HCT116 (cell line): ENCODE measurements at regions not wholly inside any gene's neighbourhood (a gene's known extent, or its start where the extent isn't known, plus 50 kb on each side); places are given as distances from the start of the nearest gene placed in this dataset.

Experiments used
- ATAC-seq: fragments of 200-7000 bp; cut with Tn5 transposase; 2 replicates; pipeline ENCODE4 v1.9.1; 2020; ENCODE audit warnings: mild to moderate bottlenecking, moderate library complexity
- BruUV-seq: library from RNA; stranded (reverse); fragments of 400-500 nt; replicated peaks from 2 replicates; lab custom pipeline; 2021; lab: Mats Ljungman, UMichigan
- CTCF ChIA-PET: fragments of 300-600 bp; sonication (Branson Sonifier 250); formaldehyde crosslinking; loops from one replicate; lab custom pipeline; 2021; ENCODE audit warnings: antibody characterized with exemption; lab: Charles Lee
- POLR2A ChIA-PET: fragments of 300-600, 350-600 bp; sonication (Branson Sonifier 250); formaldehyde crosslinking; loops from one replicate; lab custom pipeline; 2021; ENCODE audit warnings: antibody characterized with exemption; lab: Charles Lee
- RAD21 ChIA-PET, 2 experiments: fragments of 300-600 bp; sonication (Branson Sonifier 250); formaldehyde crosslinking; loops; one replicate each; lab custom pipeline; 2023; ENCODE audit warnings: low total read pairs in 2 of 2; ENCODE audit not compliant: uncharacterized antibody in 2 of 2, unreplicated experiment in 2 of 2, low non-redundant PET in 1 of 2; lab: Charles Lee
- DNase-seq: peaks from one replicate; pipeline ENCODE4 v3.0.0-alpha.2; 2010; ENCODE audit warnings: low read depth, low spot score
- H2AFZ ChIP-seq: fragments of 200-600 bp; shearing (Covaris generic), sonication (generic); 2 replicates; pipeline ENCODE4 v1.6.1; 2017; ENCODE audit warnings: low read depth, mixed run types, mixed read lengths, antibody characterized with exemption, low read length; ENCODE audit not compliant: poor library complexity, severe bottlenecking
- H3K27ac ChIP-seq: 2 replicates; pipeline ENCODE4 v1.5.1; 2012; ENCODE audit warnings: low read depth, low read length
- H3K27me3 ChIP-seq: fragments of 200-600 bp; sonication (generic); 2 replicates; pipeline ENCODE4 v1.6.1; 2016; ENCODE audit warnings: mixed run types, low read length, mixed read lengths; ENCODE audit not compliant: insufficient read depth
- H3K36me3 ChIP-seq, 2 experiments: fragments of 200-500 bp in 1 of 2; fragments of 200-600 bp in 1 of 2; sonication (Bioruptor generic) in 1 of 2; sonication (generic) in 1 of 2; 2 replicates each; pipeline versions ENCODE4 v1.5.1 to v1.6.1; 2014 to 2016; ENCODE audit warnings: low read length in 2 of 2, inconsistent platforms in 1 of 2, mixed read lengths in 1 of 2, mixed run types in 1 of 2; ENCODE audit not compliant: insufficient read depth in 2 of 2, control insufficient read depth in 1 of 2
- H3K4me1 ChIP-seq, 2 experiments: fragments of 200-600 bp in 1 of 2; sonication (generic) in 1 of 2; 2 replicates each; pipeline versions ENCODE4 v1.5.1 to v1.6.1; 2012 to 2017; ENCODE audit warnings: low read length in 2 of 2, inconsistent platforms in 1 of 2, mild to moderate bottlenecking in 1 of 2, mixed read lengths in 1 of 2, mixed run types in 1 of 2, moderate library complexity in 1 of 2; ENCODE audit not compliant: insufficient read depth in 2 of 2, control insufficient read depth in 1 of 2
- H3K4me2 ChIP-seq: fragments of 200-600 bp; sonication (generic); 2 replicates; pipeline ENCODE4 v1.6.1; 2017; ENCODE audit warnings: mixed run types, low read length, mixed read lengths
- H3K4me3 ChIP-seq, 2 experiments: fragments of 200-600 bp in 1 of 2; sonication (generic) in 1 of 2; replicated peaks in 1 of 2; 2 replicates each; pipeline ENCODE4 v1.5.1; 2011 to 2016; ENCODE audit warnings: low read length in 2 of 2, control low read depth in 1 of 2, low read depth in 1 of 2, mild to moderate bottlenecking in 1 of 2, mixed read lengths in 1 of 2, mixed run types in 1 of 2
- H3K79me2 ChIP-seq: fragments of 200-600 bp; sonication (generic); 2 replicates; pipeline ENCODE4 v1.6.1; 2017; ENCODE audit warnings: mild to moderate bottlenecking, mixed run types, low read length, moderate library complexity, mixed read lengths; ENCODE audit not compliant: insufficient read depth
- H3K9ac ChIP-seq: fragments of 200-600 bp; sonication (generic); 2 replicates; pipeline ENCODE4 v1.6.1; 2016; ENCODE audit warnings: low read length, mixed read lengths
- H3K9me2 ChIP-seq: fragments of 200-600 bp; sonication (generic), shearing (Covaris generic); 2 replicates; pipeline ENCODE4 v1.6.1; 2017; ENCODE audit warnings: mixed run types, mild to moderate bottlenecking, moderate library complexity; ENCODE audit not compliant: insufficient read depth
- H3K9me3 ChIP-seq, 2 experiments: fragments of 200-500 bp in 1 of 2; fragments of 200-600 bp in 1 of 2; sonication (Bioruptor generic) in 1 of 2; sonication (generic) in 1 of 2; 2 replicates each; pipeline ENCODE4 v1.6.1; 2014 to 2017; ENCODE audit warnings: low read length in 2 of 2, mixed read lengths in 2 of 2, inconsistent platforms in 1 of 2, low read depth in 1 of 2, mild to moderate bottlenecking in 1 of 2, mixed run types in 1 of 2, moderate library complexity in 1 of 2; ENCODE audit not compliant: control insufficient read depth in 1 of 2, insufficient read depth in 1 of 2
- H4K20me1 ChIP-seq: fragments of 200-600 bp; sonication (generic), shearing (Covaris generic); 2 replicates; pipeline ENCODE4 v1.6.1; 2017; ENCODE audit warnings: mixed run types, mild to moderate bottlenecking, moderate library complexity; ENCODE audit not compliant: insufficient read depth
- CBX3 ChIP-seq: IDR thresholded peaks from 2 replicates; pipeline ENCODE4 v1.6.1; 2012; ENCODE audit warnings: low read depth
- CEBPB ChIP-seq: IDR thresholded peaks from 2 replicates; pipeline ENCODE4 v1.6.1; 2012; ENCODE audit warnings: low read depth
- CTCF ChIP-seq, 3 experiments: fragments of 200-600 bp in 1 of 3; sonication (generic) in 1 of 3; IDR thresholded peaks in 2 of 3; conservative IDR thresholded peaks in 1 of 3; 2 replicates each; pipeline ENCODE4 v1.5.1; 2012 to 2017; ENCODE audit warnings: low read depth in 2 of 3, low read length in 2 of 3, antibody characterized with exemption in 1 of 3, borderline replicate concordance in 1 of 3, control low read depth in 1 of 3, mild to moderate bottlenecking in 1 of 3, mixed read lengths in 1 of 3, mixed run types in 1 of 3, moderate library complexity in 1 of 3; ENCODE audit not compliant: insufficient read depth in 1 of 3
- ELF1 ChIP-seq: IDR thresholded peaks from 2 replicates; pipeline ENCODE4 v1.6.1; 2012; ENCODE audit warnings: low read depth, borderline replicate concordance
- EZH2 ChIP-seq: fragments of 200-600 bp; sonication (generic); IDR thresholded peaks from 2 replicates; pipeline ENCODE4 v1.6.1; 2017; ENCODE audit warnings: antibody characterized with exemption, mixed run types
- JUND ChIP-seq: IDR thresholded peaks from 2 replicates; pipeline ENCODE4 v1.6.1; 2012
- POLR2AphosphoS5 ChIP-seq: IDR thresholded peaks from 2 replicates; pipeline ENCODE4 v1.6.1; 2011; ENCODE audit warnings: mild to moderate bottlenecking, low read depth, low read length, moderate library complexity
- RAD21 ChIP-seq: IDR thresholded peaks from 2 replicates; pipeline ENCODE4 v1.6.1; 2012; ENCODE audit warnings: low read depth, mild to moderate bottlenecking
- SIN3A ChIP-seq: IDR thresholded peaks from 2 replicates; pipeline ENCODE4 v1.6.1; 2012; ENCODE audit warnings: low read depth
- TCF7L2 ChIP-seq: IDR thresholded peaks from 2 replicates; pipeline ENCODE4 v1.7.0; 2011; ENCODE audit warnings: borderline replicate concordance, inconsistent platforms; ENCODE audit not compliant: insufficient read depth, insufficient read length; ENCODE audit errors: extremely low read depth
- ZBTB33 ChIP-seq: IDR thresholded peaks from 2 replicates; pipeline ENCODE4 v1.6.1; 2011; ENCODE audit warnings: mild to moderate bottlenecking, low read length, moderate library complexity; ENCODE audit not compliant: insufficient replicate concordance; ENCODE audit errors: extremely low read depth
- ZFX ChIP-seq: fragments of 450-650 bp; IDR thresholded peaks from 2 replicates; pipeline ENCODE4 v1.6.1; 2017
- intact Hi-C: fragments of 100-400 bp; cut with micrococcal nuclease; formaldehyde crosslinking; loops from 2 replicates; pipeline ENCODE4 v1.10.0; 2022
- TF ChIP-seq, protein P1 (sequence below): IDR thresholded peaks from 2 replicates; pipeline ENCODE4 v1.6.1; 2012; ENCODE audit warnings: low read depth

DNA sequence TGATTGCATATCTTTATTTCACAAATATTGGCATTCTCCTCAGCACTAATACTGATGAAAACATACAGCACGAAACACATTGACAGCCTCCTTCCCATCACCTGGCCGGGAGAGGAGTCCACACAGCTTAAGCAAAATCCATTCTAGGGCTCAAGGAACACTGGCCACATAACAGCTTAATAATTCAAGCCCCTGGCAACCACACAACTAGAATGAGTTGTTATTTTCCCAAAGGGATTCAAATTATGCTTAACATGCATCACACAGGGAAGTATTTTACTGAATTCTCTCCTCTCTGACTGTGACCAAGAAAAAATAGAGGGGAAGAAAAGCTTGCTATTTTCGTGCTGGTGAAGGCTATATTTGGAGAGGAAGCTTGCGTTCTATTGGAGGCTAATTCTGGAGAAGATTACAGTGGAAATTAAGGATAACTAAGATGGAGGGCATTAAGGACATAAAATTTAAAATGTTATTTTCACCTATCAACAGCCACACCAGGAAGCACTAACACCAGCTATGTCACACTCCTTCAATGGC is 198.5 kb downstream of the ADGRG6 start:
- Histone ChIP-seq H3K9me2 (no peaks in the 10 kb centered on the region), H3K36me3 (no peaks in the 10 kb centered on the region), H3K9me3 (peaks cover 0 to 4% of the 10 kb centered on the region in 2 experiments; a peak in 1 of 4 replicates), H3K4me1 (no peaks in the 10 kb centered on the region), H3K4me2 (no peak overlapping the region), H3K27me3 (no peaks in the 10 kb centered on the region), H3K79me2 (no peaks in the 10 kb centered on the region), H3K27ac (no peak overlapping the region), H3K4me3 (no peak overlapping the region), H3K9ac (no peak overlapping the region), H4K20me1 (no peaks in the 10 kb centered on the region), H2AFZ (no peak overlapping the region)
- no TSS peak for BruUV-seq
- CTCF ChIA-PET: interaction anchor here (2.9 kb wide), 1 partner anchor 26 kb away, joined by 10 read pairs; no protein-coding TSS in a partner anchor
- ATAC-seq (no peak), DNase-seq (no peak)
- RAD21 ChIA-PET: no interaction called here
- POLR2A ChIA-PET: no interaction called here
- intact Hi-C loops: no loop called here
- TF ChIP-seq ELF1 (no peak), RAD21 (no peak), SIN3A (no peak), CTCF (IDR thresholded peaks at IDR 0.05 in 2 of 3, conservative IDR thresholded peaks at IDR 0.05 in 1 of 3; ENCODE audit: borderline replicate concordance in 1 of 3, insufficient read depth in 1 of 3, low read depth in 2 of 3, low read length in 2 of 3) (no peak), CBX3 (no peak), EZH2 (no peak), JUND (no peak), POLR2AphosphoS5 (no peak), ZBTB33 (no peak), ZFX (no peak), TCF7L2 (no peak), CEBPB (no peak)
- TF ChIP-seq, protein P1, sequence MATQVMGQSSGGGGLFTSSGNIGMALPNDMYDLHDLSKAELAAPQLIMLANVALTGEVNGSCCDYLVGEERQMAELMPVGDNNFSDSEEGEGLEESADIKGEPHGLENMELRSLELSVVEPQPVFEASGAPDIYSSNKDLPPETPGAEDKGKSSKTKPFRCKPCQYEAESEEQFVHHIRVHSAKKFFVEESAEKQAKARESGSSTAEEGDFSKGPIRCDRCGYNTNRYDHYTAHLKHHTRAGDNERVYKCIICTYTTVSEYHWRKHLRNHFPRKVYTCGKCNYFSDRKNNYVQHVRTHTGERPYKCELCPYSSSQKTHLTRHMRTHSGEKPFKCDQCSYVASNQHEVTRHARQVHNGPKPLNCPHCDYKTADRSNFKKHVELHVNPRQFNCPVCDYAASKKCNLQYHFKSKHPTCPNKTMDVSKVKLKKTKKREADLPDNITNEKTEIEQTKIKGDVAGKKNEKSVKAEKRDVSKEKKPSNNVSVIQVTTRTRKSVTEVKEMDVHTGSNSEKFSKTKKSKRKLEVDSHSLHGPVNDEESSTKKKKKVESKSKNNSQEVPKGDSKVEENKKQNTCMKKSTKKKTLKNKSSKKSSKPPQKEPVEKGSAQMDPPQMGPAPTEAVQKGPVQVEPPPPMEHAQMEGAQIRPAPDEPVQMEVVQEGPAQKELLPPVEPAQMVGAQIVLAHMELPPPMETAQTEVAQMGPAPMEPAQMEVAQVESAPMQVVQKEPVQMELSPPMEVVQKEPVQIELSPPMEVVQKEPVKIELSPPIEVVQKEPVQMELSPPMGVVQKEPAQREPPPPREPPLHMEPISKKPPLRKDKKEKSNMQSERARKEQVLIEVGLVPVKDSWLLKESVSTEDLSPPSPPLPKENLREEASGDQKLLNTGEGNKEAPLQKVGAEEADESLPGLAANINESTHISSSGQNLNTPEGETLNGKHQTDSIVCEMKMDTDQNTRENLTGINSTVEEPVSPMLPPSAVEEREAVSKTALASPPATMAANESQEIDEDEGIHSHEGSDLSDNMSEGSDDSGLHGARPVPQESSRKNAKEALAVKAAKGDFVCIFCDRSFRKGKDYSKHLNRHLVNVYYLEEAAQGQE: no peak
